Fibroblast of skin of left biceps (primary cell): ENCODE measurements at regions not wholly inside any gene's neighbourhood (a gene's known extent, or its start where the extent isn't known, plus 50 kb on each side); places are given as distances from the start of the nearest gene placed in this dataset.

Experiments
- DNase-seq, 2 experiments: peaks; one replicate each; pipeline ENCODE4 v3.0.0-alpha.2; 2013; ENCODE audit warnings: low read depth in 2 of 2

DNA sequence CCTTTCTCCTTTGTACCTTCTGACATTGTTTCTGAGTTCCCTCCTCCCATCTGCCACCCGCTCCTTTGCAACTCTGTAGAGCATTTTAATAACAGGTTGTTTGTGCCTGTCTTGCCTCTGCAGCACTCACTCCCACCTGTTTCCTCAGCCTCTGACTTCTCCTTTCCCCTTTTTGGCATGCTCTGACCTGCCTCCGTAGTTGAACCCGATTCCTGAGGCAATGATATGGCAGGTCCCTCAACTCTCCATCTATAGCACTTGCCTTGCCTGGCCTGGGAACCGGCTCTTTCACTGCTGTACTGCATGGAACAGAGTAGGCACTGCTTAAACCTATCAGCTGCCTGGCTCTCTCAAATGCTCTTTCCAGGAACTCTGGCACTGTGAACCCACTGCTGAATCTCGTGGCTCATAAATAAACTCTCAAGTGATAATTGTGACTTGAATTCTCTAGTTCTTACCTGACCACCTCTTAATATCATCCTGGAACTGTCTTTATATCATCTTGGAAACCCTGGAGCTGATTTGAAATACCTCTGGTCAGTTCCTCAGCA is 50.3 kb downstream of the UTRN start:
- no peak for DNase-seq

DNA sequence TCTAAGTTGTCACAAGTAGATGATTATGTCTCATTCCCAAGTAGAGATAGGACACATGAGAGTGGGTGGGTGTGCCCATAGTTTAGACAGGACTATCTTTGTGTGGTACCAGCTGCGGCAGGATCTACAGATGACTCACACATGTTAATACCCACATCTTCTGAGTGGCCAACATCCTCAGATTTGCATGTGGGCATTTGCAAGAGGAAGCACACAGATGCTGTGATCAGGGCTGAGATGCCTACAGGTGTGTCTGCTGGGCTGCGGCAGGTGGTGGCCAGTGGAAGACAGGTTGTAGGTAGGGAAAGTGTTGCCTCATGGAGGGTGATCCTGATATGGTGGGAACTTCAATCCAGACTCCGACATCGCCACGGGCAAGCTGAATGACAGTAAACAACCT is 50.8 kb downstream of the UTRN start:
- DNase-seq = no peak

DNA sequence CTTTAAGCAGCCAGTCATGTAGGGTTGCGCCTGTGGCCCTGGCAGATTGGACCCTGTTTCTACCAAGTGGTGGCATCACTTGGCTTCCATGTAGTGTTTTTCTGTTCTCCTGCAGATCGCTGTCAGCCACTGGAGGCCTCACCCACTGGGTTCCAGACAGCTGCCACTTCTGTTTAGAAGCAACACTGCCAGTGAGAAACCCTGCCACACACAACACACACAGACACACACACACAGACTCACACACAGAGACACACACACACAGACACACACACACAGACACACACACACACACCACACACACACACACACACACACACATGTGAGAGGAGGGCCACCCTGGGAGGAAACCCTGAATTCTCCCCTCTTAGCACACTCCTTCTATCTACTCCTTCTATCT is 51.8 kb downstream of the UTRN start:
- no peak for DNase-seq

GRCh38 chr6:144338474-144338873 is 53.3 kb downstream of the UTRN start:
- DNase-seq = no peak

DNA sequence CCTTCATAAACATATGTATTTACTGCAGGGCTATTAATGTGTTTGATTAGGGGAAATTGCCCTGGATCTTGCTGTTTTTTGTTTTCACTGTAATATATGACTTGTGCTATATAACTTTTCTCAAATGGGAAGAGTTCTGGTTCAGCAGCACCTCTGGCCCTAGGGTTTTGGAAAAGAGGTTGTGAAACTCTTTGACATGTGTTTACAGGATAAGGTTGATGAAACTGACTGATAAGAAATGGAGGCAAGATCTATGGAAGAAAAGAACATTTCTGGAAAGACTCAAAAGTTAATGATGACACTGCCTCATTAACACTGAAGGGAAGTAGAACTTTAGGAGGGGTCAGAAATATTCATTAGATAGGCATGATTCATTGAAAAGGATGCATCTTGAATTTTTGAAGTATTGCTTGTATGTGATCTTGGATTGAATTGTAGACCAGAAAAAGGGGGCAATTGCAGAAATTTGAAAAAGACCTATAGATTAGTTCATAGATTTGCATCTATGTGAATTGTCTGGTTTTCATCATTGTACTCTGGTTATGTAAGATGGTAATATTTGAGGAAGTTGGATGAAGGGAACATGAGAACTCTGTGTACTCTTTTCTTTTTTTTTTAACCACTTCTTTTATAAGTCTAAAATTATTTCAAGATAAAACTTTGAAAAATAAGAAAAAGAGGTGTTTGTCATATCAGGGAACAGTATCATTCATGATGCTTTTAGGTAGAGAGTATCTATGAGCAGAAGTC is 54.0 kb downstream of the UTRN start:
- no peak for DNase-seq

GRCh38 chr6:144339859-144340452 is 54.8 kb downstream of the UTRN start:
- DNase-seq = no peak

GRCh38 chr6:144340541-144341371 is 55.6 kb downstream of the UTRN start:
- no peak for DNase-seq

- no peak for DNase-seq
Measured at GRCh38 chr6:144341831-144342527, 56.8 kb downstream of the UTRN start.

- DNase-seq = no peak
Measured at GRCh38 chr6:144343701-144344428, 58.7 kb downstream of the UTRN start.

DNA sequence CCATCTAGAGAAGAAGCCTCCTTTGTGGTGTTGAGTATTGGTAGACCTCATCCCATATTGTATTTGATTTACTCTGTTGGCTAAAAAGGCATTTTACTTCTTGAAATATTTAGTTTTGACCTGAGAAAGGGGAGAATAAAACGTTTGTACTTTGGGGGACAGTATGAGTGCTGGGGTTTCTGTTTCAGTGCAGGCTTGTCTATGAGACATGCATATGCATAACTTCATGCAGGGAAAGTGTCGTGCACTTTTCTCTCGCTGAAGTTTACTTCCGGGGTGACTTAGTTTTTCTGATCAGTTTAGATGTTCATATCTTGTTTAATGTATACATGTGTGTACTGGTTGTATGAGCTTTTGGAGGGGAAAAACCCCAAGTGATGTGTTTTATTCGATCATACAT is 59.5 kb downstream of the UTRN start:
- no peak for DNase-seq

DNA sequence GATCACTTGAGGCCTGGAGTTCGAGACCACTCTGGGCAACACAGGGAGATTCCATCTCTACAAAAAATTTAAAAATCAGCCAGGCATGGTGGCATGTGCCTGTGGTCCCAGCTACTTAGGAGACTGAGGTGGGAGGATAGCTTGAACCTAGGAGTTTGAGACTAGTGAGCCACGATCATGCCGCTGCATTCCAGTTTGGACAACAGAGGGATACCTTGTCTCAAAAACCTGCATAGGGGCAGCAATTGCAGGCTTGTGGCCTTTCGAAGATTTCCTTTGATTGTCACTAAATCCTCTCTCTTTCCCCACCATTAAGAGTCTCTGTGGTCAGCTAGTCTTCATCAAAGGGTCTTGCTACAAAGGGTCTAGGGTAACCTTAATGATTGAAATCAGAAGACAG is 60.3 kb downstream of the UTRN start:
- DNase-seq = no peak

DNA sequence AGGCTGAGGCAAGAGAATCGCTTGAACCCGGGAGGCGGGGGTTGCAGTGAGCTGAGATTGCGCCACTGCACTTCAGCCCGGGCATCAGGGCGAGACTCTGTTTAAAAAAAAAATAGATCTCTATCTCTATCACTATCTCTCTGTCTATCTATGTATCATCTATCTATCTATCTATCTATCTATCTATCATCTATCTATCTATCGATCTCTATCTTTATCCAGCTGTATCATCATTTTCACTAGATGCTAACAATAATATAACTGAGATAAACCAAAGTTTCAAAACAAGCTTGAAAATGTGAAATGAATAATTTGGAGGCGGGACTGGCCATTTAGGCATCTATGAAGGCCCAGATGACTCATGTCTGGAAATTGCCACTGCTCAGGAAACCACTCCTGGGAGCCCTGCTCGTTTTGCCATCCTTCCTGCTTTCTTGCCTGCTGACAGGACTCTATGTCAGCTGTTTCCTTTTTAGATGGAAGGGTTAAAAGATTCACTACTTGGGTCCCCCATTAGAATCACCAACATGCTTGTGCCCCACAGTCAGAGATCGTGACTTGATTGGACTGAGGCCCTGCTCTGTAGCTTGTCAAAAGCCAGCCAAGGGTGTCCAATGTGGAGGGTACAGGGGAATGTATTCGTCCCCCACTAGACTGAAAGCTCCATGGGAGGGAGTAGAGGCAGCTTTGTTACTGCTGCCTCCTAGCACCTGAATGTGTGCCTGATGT is 61.7 kb downstream of the UTRN start:
- DNase-seq = peak; percentile 31 to 36

DNA sequence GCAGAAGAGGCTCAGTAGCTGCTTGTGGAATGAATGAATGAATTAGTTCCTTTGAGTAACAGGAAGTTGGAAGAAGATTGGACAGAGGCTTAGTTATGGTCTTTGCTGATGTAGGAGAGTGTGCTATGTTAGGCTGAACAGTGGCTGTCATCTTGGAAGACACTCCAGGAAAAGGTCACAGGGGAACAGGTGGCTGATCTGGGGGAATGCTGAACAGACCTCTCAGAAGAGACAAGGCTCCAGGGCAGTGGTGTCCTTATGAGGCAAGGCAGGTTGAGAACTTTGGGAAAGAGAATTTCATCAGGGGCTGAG is 62.3 kb downstream of the UTRN start:
- no peak for DNase-seq

- no peak for DNase-seq
Measured at GRCh38 chr6:144347933-144348332, 62.8 kb downstream of the UTRN start.

DNA sequence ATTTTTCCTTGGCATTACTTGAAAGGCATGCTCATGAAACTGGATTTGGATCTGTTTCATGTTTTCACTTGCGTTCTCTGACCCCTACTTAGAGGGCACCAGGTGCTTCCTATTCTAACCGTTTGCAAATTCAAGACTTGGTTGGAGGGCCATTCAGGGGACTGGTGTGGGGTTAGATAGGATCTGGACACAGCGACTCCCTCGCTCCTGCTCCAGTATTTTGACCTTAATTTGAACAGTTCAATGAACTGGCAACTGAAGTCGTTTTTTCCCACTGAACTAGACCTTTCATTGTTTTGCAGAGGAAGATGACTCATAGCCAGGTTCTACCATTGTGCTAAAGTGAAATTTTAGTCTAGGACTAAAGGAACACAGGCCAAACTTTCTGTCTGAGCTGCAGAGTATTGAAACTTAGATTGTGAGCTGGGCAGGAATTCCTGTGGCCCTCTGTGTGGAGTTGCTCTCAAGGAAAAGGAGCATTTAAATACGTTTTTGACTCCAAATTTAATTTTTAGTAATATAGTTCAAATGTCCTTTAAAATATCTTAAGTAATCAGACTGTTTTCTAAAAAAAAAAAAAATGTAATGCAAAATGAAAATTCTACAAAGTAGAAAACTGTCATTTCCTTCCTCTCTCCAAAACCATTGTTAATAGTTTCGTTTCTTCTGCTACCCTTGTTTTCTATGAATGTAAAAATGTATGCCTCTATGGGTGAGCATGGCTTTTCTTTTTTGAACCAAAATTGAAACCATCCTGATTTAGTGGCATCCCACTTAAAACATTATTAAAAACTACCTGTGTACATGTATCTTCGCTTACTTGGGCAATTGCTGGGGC is 64.8 kb downstream of the UTRN start:
- DNase-seq = no peak

DNA sequence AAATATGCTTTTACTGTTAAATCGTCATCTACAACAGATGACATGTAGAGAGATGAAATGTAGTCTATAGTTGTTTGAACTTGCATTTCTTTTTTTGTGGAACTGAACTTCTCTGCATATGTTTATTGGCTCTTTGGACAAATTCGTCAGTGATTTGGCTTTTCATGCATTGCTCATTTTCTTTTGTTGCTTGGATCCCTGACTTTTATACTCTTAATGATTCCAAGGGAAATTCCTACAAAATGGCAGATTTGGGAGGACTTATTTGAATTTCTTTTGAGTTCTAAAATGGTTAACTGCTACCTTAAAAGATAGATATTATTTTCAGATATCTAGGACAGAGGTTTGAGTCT is 65.4 kb downstream of the UTRN start:
- no peak for DNase-seq

DNA sequence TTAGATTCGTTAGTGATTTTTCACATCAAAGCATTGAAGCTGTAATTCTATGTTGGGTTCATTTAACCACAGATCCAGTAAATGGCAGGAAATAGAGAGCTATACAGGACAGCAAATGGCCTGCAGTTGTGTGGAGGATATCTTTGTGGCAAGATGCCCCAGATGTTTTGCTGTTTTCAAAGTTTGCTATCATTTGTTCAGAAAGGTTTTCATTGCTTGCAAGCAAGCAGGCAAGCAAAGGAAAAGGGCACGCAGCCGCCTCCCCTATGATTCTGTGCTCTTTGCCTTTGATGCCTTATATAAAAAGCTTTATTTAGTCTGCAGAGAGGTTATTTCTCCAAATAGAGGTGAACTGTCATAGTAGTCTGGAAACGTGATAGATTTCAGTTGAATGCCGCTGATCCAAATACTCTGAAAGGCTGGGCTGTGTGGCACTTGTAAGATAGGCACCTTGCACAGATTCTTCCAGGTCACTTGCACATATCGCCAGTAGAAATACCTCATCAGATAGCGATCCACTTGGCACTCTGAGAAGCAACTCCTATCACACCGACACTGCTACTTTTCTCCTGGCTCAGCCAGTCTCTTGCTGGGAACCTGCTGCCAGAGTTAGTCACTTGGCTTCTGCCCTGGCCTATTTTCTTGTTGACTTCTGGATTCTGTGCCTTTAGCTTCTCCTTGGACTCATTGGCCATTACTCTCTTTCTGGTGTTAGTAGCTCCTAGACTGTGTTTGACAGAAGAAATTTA is 66.4 kb downstream of the UTRN start:
- DNase-seq = no peak

DNA sequence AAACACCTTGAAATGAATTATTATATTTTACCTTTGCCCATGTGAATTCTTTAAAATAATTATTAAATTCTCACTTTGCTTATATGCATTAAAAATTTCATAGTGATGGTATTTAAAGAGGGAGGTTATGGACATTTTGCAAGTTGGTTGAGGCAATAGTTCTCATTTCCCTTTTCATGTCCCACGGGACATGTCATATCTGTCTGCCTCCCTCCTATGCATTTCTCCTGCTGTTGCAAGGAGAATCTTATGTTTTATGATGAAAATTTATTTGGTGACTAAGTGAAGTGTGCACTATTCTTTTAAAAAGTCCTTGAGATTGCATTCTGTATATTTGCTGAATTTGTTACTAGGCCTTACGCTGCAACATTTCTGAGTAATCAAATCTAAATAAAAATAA is 67.2 kb downstream of the UTRN start:
- no peak for DNase-seq

GRCh38 chr6:144353871-144354314 is 68.8 kb downstream of the UTRN start:
- DNase-seq = no peak
